ENCODE measurements at regions not wholly inside any gene's neighbourhood (a gene's known extent, or its start where the extent isn't known, plus 50 kb on each side); places are given as distances from the start of the nearest gene placed in this dataset.

DNA sequence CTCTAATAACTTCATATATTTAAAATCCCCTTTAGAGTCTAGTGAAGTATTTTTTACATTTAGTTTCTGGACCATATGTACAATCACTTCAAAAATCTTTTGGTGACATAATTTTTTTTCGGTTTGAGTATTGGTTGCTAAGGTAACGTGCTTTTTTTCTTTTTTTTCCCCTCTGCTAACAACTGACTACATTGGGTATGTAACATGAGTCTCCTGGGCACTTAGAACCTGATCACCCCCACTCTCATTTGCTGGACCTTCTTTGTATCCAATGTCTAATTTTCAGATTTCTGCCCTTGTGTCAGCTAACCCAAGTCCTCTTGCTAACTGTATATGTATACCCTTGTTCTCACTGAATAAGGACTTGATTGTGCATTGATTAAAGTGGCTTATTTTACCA, 592.9 kb upstream of the FLRT2 start:
- TF ChIP-seq EP300 (IDR thresholded peaks at IDR 0.05), result no peak
- TF ChIP-seq, protein P1, sequence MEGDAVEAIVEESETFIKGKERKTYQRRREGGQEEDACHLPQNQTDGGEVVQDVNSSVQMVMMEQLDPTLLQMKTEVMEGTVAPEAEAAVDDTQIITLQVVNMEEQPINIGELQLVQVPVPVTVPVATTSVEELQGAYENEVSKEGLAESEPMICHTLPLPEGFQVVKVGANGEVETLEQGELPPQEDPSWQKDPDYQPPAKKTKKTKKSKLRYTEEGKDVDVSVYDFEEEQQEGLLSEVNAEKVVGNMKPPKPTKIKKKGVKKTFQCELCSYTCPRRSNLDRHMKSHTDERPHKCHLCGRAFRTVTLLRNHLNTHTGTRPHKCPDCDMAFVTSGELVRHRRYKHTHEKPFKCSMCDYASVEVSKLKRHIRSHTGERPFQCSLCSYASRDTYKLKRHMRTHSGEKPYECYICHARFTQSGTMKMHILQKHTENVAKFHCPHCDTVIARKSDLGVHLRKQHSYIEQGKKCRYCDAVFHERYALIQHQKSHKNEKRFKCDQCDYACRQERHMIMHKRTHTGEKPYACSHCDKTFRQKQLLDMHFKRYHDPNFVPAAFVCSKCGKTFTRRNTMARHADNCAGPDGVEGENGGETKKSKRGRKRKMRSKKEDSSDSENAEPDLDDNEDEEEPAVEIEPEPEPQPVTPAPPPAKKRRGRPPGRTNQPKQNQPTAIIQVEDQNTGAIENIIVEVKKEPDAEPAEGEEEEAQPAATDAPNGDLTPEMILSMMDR (IDR thresholded peaks at IDR 0.05), result no peak
- TF ChIP-seq POLR2A (IDR thresholded peaks at IDR 0.05), result no peak

Measured in upper lobe of left lung (tissue), 4 donors.